Epithelial cell of esophagus (primary cell): ENCODE measurements at regions not wholly inside any gene's neighbourhood (a gene's known extent, or its start where the extent isn't known, plus 50 kb on each side); places are given as distances from the start of the nearest gene placed in this dataset.
A peak's percentile ranks its signal among the peaks of the same experiment; 100 is the strongest.

Experiments used
- DNase-seq: peaks from one replicate; pipeline ENCODE4 v3.0.0; 2010; ENCODE audit warnings: low read depth
- H3K4me3 ChIP-seq: 2 replicates; pipeline ENCODE4 v1.5.1; 2011; ENCODE audit warnings: mild to moderate bottlenecking, low read length, control low read depth
- TF ChIP-seq, protein P1 (sequence below): IDR thresholded peaks from 2 replicates; pipeline ENCODE4 v1.5.1; 2011; ENCODE audit warnings: low read depth, mild to moderate bottlenecking, low read length, control low read depth, inconsistent platforms; ENCODE audit not compliant: insufficient read depth; ENCODE audit errors: missing control alignments

DNA sequence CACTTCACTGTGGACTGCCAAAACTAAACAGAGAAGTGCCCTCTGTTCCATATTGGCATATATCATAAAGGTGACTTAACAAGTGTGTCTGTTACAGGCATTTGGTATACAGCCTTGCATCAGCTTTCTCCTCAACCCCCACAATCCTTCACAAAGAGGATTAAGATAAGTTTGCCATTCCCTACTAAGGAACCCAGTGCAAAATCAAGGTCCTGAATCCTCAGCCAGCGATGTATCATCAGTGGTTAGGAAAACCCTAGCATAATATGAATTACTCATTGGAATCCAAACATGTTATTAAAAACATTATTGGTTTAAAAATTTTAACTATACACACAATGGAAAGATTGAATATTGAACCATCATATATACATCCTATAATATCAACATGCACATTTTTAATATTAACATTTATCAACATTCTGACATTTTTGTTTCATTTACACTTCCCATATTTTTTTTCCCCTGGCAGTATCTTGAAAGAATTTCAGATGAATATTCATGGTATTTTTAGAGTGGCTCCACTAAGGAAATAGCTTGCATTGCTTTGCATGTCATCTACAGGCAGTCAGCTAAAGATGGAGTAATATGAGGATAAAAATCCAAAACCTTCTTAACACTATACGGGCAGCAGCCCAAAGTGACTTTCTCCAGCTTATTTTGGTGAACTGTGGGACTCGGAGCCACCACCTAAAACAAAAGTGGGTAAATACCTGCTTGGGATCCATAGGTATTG is 215.6 kb upstream of the CHRM2 start:
- H3K4me3 ChIP-seq: no peak overlapping the region
- DNase-seq: no peak
- TF ChIP-seq, protein P1, sequence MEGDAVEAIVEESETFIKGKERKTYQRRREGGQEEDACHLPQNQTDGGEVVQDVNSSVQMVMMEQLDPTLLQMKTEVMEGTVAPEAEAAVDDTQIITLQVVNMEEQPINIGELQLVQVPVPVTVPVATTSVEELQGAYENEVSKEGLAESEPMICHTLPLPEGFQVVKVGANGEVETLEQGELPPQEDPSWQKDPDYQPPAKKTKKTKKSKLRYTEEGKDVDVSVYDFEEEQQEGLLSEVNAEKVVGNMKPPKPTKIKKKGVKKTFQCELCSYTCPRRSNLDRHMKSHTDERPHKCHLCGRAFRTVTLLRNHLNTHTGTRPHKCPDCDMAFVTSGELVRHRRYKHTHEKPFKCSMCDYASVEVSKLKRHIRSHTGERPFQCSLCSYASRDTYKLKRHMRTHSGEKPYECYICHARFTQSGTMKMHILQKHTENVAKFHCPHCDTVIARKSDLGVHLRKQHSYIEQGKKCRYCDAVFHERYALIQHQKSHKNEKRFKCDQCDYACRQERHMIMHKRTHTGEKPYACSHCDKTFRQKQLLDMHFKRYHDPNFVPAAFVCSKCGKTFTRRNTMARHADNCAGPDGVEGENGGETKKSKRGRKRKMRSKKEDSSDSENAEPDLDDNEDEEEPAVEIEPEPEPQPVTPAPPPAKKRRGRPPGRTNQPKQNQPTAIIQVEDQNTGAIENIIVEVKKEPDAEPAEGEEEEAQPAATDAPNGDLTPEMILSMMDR: no peak

DNA sequence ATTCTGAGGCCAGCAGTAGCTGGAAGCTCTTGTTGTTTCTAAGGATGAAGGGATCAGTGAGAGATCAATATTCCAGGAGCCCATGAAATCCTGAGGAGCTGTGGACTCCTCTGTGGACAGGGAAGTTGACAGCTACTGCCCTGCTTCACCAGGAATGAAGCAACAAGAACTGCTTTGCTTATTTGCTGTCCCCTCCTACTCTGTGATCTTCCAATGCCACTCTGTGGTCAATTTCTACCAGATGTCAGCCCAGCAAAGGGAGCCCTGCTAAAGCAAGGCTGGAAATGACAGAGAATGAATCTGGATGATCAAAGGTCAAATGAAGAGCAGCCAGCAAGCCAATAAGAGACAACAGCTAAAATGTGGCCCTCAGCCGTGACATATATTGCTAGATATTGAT is 227.5 kb upstream of the CHRM2 start:
- no peak for DNase-seq
- TF ChIP-seq, protein P1: no peak
- H3K4me3 ChIP-seq: no peak overlapping the region

DNA sequence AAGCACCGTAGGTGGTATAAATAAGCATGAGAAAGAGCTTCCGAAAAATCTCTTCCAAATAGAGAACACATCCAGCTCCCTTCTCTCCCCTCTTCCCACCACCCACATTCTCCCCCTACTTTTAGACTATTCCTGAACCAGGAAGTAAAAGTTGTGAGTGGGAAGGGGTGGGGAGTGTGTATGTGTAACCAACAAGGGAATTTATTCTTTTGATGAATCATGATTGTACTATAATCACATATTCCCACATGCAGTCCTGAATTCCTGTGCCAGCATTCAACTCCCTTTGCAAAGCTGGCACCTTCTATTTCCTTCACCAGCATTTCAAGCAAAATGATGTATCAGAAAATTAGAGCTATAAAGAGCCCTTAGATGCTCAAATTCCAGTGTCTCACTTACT is 230.6 kb upstream of the CHRM2 start:
- DNase-seq: peak; percentile 10
- TF ChIP-seq, protein P1: no peak
- no peak overlapping the region for H3K4me3 ChIP-seq

DNA sequence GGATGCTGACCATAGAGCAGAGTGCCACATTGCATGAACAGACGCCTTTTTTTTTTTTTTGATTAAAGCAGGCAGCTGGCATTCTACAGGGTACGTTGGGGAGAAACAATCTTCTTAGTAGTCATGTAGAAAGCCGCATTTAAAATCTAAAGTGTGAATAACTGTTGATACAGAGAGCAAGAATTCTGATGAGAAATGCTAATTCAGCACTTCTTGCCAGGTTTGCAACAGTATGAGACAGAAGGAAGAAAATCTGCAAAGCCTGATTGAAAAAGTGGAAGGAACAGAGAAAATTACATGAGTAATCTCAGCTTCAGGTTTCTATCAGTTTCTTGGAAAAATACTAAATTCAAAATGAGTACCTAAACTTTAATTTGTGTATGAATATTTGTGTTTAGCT is 232.7 kb upstream of the CHRM2 start:
- no peak overlapping the region for H3K4me3 ChIP-seq
- no peak for DNase-seq
- TF ChIP-seq, protein P1: no peak

DNA sequence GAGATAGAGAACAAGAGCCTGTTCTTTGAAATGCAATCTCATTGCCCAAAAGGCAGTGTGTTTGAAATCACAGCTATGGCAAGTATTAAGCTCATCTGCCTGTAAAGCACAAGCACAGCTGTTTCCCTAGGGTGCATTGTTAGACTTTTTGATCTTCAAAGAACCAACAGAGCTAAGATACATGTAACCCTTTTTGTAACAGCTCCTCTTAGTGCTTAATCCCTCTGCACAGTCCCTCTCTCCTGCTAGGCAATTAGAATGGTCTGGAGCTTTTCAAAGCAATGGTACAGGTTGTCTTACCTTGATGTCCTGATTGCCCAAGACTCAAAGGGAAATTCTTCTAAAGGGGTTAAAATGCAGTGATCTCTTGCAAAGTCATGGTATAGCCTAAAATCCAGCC is 249.6 kb upstream of the CHRM2 start:
- no peak overlapping the region for H3K4me3 ChIP-seq
- DNase-seq: no peak
- TF ChIP-seq, protein P1: no peak

DNA sequence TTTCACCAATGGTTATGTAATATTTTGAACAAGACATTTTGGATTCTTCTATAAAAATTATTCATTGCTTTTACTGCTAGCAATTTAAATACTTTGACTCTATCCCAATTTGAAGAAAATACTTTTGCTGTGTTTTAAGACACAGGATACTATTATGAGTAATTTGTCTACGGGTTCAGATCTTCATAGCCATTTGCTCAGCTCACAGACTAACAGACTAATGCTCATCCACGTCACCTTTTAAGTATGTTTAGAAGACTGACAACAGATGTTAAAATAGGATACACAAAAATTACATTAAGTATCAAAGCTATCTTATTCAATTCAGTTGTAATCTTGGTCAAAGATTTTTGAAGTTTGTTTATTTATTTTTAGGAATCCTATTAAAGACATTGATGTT is 251.3 kb upstream of the CHRM2 start:
- H3K4me3 ChIP-seq: no peak overlapping the region
- TF ChIP-seq, protein P1: no peak
- DNase-seq: no peak
